ENCODE measurements at regions not wholly inside any gene's neighbourhood (a gene's known extent, or its start where the extent isn't known, plus 50 kb on each side); places are given as distances from the start of the nearest gene placed in this dataset.
"Not testable (repeated sequence)": the region's sequence is repeated elsewhere in the genome, so short reads cannot be mapped to it uniquely, and the experiment has no call there.

DNA sequence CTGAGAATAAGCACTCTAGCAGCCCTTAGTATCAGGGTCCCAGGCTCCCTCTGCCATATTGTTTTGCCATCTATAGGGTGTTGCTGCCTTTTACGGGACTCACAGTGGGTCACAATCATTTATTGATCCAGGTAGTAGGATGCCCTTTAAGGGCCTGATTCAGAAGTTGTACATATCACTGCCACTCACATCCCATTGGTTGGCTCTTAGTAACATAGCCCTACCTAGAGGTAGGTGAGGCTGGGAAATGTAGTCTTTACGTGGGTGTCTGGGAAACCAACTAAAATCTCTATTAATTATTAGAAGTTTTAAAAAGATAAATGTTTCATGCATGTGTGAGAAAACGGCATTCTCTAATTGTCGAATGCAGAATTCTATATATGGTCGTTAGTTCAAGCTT is 78.8 kb upstream of the ATP5PO start:
- no peak for DNase-seq

DNA sequence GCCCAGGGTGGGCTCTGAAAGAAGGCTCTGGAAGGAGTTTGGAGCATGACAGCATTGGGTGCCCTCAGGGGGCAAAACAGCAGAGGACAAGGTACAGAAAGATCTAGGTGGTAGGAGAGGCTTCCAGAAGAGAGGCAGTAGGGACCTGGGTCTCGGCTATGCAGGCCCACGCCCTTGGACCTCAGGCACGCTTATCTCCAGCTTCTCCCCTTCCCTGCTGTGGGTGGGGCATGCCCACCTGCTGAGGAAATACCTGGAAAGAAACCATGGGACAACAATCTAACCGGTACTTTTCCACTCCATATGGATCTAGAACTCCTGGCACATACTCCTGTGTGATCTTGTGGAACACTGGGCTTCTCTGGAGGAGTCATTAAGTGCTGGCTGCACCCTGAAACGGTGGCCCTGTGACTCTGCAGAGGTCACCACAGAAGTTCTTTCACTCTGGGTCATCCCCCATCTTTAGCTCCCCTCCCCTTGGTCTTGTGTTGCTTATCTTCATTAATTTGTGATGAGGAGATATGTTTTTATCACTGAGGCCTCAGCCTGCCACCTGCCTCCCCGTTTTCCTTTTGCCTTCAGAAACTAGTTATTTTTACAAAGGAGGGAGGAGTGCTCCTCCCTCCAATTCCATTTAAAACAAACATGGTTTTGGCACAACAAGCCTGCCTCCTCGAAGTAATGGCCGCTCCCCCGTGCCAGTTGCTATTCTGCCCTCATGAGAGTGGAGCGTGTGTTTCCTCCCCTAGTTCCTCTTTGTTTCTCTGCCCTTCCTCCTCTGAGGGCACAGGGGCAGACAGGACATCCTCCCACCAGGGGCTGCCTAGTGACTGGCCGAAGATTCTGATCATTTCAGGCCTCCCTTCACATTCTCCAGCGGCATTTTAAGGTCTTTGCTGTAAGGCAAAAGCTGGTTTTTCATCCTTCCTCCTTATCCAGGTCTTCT is 78.0 kb upstream of the ATP5PO start:
- peak in 4 of 58 donors; percentile 1 to 7 (median 4) for DNase-seq

DNA sequence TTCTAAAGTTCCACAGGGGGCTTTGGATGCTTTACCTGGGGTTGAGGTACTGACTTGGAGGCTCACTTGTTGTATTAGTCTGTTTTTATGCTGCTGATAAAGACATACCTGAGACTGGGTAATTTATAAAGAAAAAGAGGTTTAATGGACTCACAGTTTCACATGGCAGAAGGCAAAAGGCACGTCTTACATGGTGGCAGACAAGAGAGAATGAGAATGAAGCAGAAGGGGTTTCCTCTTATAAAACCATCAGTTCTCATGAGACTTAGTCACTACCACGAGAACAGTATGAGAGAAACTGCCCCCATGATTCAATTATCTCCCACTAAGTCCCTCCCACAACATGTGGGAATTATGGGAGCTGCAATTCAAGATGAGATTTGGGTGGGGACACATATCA is 76.8 kb upstream of the ATP5PO start:
- not testable (repeated sequence) for DNase-seq

DNA sequence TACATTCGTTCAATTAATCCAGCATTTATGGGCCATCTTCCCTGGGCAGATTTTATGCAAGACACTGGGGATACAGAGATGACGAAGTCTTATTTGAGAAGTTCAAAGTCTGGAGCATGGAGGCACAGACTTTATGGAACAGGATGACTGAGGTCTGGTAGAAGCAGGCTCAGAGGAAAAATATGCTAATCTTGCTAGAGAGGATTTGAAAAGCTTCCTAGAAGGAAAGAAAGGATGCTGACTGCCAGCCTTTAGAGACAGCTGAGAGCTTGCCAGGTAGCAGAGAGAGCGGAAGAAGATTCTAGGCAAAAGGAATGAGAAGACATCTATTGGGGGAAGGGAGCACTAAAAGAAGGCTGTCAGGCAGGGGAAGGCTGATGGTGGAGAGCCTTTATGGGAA is 75.5 kb upstream of the ATP5PO start:
- no peak for DNase-seq

DNA sequence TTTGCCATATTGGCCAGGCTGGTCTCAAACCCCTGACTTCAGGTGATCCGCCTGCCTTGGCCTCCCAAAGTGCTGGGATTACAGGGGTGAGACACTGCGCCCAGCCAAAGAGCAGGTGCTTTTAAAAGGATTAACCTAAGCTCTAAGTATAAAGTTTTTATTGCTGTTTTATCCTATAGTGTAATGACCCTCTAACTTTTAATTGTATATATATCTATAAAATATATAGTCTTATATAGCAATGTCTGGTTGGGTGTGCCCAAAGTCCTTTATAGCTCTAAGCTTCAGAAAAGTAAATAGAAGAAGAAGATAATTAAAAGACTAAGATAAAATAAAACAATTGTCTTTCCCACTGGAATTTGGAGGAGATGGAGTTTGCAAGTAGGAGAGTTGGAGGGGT is 73.8 kb upstream of the ATP5PO start:
- no peak for DNase-seq

DNA sequence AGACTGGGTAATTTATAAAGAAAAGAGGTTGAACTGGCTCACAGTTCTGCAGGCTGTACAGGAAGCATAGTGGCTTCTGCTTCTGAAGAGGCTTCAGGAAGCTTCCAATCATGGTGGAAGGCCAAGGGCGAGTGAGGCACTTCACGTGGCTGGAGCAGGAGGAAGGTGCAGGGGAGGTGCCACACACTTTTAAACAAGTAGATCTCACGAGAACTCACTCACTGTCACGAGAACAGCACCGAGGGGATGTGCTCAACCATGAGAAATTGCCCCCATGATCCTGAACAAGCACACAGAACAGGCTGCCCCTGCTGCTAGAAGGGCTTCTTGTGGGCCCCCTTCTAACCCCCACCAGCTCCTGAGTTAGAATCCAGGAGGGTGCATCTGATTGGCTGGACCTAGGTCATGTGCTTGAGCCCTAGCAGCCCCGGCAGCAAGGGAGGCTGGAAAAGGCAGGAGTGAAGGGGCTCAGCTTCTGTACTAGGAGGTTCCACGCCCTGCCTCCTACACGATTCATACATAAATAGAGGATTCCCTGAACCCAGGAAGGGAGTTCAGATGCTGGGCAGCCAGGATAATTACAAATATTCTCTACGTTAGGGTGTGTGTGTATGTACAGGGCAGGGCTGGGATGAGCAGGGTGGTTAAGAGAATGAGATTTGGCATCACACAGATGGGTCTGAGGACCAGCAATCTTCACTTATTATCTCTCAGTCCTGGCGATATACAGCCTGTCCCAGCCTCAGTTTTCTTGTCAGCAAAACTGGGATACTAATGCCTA is 72.8 kb upstream of the ATP5PO start:
- no peak for DNase-seq

DNA sequence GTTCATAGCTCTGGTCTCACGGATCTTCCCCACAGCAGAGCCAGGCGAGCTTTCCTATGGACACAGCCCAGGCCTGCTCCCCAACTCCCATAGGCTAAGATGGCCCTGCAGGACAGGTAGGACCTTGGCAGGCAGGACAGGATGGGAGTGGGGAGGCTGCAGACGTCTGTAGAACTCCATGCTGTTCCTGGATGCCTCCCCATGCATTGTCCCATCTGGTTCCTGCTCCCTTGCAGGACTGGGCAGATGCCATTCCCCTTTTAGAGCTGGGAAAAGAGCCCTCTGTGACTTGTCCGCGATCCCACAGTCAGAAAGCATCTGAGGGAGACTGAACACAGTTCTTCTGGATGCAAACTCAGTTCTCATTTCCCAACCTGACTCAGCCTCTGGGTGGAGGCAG is 71.9 kb upstream of the ATP5PO start:
- no peak for DNase-seq

DNA sequence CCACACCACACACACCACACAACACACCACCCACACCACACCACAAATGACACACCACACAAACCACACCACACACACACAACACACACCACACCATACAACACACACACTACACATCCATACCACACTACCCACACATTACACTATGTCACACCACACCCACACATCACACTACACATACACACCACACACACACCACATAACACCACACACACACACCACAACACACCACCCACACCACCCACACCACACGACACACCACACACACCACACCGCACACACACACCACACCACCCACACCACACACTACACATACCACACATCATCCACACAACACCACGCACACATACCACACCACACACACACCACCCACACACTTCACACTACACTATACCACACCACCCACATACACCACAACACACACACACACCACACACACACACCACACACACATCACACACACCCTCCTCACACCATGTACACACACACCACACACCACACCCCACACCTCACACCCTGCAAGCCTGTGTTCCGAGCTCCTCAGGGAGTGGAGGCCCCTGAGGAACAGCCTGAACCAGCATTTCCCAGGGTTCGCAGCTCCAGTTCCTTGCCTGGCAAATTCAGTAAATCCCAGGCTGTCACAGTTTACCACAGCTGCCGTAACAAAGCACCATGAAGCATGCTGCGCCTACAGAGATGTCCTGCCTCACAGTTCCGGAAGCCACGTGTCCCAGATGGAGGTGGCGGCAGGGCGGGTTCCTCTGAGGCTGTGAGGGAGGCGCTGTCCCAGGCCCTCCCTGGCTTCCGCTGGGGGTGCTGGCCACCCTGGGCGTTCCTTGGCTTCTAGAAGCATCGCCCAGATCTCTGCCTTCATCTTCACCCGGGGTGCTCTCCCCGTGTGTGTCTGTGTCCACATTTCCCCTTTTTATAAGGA is 69.8 kb upstream of the ATP5PO start:
- DNase-seq = no peak

DNA sequence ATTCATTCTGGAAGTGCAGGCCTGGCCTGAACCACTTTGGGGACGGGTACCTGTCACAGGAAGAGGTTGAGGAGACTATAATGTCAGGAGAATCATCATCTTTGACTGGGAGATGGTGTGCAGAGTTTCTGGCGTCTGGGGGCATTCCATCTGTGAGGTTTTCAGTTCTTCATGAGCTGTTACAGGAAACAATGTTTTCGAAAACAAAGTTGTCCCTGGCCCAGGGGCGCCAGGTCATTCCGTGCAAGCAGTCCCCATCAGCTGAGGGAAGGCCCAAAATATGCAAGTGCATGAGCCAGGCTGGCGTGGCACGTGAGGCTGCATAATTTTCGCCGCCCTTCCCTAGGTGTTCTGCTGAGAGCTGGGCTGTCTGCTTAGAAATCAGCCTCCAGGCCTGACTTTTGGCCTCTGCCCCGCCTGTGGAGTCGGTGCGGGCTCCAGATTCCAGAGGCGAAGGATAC is 68.4 kb upstream of the ATP5PO start:
- no peak for DNase-seq

DNA sequence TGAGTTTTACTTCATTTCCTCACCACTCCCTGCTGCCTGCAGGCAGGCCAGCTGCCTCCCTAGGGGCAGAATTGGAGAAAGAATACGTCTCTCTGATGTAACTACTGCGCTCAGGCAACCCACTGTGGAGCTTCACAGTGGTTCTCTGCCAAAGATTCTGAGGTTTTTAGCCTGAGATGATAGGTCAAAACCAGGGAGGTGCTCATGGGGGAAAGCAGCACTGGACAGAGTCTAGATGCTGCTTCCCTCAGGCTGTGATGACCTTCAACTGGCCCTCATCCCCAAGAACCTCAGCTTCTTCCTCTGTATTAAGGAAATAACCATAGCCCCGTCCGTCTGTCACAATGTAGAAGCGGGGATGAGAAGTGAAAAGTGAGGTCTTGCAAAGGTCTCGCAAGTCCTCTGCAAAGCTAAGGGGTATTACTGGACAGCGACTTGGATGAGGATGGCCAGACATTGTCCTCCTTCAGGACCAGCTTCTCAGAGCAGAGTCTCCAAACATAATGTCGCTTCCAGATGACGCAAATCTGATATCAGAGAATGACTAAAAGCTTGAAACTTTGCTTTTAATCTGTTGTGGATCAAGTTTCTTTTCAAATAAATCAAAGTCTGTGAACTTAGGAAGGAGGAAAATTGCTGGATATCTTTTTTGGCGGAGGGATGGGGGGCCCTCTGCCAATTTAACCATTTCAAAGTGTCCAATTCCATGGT is 65.9 kb upstream of the ATP5PO start:
- DNase-seq = no peak

DNA sequence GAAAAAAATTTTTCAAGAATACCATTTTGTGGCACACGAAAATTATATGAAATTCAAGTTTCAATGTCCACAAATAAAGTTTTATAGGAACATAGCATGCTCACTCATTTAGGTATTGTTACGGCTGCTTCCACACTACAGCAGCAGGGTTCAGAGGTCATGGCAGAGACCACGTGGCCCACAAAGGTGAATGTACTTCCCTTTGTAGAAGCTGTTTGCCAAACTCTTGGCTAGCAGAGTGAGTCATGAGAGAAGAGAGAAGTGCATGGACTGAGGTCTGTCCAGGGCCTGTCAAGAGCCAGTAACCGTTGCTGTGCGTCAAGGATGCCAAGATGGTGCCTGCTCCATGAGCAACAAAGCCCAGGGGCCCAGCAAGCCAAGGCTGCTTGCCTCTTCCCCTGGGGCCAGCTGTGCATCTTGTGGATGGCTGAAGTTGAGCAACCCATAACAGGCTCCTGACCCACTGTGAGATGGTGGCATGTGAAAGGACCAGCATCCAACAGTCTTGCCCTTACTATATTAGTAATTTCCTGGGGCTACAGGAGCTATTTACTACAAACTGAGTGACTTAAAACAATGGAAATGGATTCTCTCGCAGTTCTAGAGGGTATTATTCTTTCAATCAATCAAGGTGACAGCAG is 64.8 kb upstream of the ATP5PO start:
- DNase-seq = no peak

DNA sequence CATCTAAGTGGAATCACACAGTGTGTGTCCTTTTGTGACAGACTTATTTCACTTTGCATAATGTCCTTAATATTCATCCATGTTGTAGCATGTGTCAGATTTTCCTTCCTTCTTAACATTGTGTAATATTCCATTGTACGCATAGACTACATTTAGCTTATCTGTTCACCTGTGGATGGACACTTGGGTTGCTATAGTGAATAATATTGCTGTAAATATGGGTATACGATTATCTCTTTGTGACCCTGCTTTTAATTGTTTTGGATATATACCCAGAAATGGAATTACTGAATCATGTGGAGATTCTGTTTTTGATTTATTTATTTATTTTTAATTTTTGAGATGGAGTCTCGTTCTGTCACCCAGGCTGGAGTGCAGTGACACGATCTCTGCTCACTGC is 63.0 kb upstream of the ATP5PO start:
- no peak for DNase-seq

DNA sequence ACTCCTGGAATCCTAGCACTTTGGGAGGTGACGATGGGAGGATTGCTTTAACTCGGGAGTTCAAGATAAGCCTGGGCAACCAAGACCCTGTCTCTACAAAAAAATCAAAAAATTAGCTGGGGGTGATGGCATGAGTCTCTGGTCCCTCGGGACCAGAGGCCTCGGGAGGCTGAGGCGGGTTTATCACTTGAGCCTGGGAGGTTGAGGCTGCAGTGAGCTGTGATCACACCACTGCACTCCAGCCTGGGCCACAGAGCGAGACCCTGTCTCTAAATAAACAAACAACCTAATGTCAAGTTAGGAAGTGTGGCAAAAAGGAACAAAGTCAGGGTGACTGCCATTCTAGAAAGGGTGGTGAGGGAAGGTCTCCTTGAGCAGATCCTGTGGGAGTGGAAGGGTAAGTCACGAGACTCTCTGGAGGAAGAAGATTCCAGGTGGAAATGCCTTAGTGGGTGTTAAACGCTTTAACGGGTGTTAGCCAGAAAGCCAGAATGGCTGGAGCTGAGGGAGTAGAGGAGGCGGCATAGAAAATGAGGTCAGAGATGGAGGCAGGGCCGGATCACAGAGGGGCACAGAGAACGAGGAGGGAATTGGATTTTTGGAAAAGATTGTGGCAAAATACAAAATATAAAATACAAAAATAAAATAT is 62.2 kb upstream of the ATP5PO start:
- DNase-seq = no peak

DNA sequence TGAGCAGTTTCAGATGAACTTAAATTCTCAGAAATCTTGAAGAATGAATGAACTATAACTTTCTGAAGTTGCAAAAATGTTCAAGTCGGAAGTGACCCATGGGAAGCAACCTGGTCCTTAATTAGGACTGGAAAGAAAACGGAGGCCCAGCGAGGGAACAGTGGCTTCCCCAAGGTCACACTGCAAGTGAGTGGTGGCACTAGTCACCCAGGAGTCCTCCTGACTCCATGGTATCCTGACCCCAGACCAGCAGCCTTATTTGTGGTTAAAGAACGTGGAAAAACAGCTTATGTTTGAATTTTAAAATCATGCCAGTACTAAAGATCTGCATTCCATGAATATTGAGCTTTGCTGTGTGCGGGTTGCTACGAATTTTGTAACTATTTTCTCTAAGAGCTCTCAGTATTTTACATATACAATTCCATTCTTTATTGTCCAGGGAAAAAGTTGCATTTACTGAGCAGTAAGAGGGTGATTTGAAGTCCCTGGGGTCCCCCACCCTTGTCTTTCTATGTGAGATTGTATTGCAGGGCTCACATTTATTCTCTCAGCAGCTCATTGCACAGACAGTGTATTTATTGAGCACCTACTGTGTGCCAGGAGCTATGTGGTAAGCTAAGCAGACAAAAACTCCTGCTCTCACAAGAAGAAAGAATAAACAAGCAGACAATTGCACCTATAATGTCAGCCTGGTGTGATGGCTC is 61.6 kb upstream of the ATP5PO start:
- DNase-seq = no peak

DNA sequence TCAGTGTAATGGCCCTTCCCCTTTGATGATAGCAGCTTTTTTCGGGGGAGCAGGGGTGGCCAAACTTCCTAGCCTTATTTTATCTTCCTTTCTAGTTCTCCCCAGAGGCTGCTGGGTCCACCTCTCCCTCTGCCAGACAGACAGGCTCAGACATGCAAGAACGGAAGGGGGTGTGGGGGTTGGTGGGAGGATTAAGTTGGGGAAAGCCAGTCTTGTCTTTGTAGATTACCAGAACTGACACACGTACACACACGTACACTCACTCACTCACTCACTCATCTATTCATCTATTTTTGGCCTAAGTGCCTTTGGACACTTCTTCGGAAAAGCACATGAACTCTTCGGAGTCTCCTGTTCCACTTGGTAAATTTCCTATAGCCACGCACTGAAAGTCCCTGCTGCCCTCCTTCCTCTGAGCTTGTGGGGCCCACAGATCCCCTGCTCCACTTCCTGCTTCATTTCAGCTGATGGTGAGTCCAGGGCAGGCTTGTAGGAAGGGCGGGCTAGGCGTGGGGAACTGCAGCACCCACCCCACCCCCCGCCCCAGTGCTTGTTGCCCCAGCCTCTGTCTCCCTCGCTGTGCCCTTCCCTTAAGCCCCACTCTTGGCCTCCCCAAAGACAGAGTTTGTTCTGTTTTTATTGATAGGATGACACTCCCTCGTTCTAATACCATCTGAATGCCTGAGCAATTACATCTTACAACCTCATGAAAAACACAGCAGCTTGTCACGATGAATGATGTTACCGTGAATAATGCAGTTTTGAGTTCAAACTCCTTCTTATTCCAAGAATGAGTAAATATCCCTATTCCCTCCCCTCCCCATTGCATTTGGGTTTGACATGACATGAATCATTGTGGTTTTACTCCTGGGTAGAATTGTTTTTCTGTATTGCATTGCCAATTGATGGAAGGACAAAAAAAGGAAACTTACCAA is 60.7 kb upstream of the ATP5PO start:
- peak in 1 of 58 donors; percentile 9 for DNase-seq

DNA sequence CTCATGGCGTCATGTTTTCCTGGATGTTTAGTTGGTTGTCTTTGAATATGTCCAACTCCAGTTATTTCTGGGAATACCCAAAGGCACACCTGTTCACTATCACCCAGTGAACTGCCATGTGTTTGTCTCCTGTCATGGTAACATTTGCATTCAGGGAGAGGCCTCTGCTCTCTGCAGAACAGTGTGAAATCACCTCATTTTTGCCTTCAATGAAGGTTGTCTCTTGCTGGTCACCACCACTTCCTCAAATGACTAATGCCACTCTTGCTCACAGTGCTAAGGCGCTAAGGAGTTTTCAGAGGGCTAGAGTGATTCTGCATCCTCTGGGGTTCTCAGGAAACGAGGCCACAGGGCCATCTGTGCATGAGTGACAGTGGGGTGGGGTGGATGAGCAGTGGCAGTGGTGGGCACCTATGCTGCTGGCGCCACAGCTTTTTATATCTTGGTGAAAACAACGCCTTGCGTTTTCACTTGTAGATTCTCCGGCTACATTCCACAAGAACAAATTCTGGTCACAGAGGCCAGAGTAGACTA is 60.0 kb upstream of the ATP5PO start:
- DNase-seq = no peak

Measured in anterior cingulate cortex (tissue), 58 donors.